ENCODE measurements at regions not wholly inside any gene's neighbourhood (a gene's known extent, or its start where the extent isn't known, plus 50 kb on each side); places are given as distances from the start of the nearest gene placed in this dataset.

DNA sequence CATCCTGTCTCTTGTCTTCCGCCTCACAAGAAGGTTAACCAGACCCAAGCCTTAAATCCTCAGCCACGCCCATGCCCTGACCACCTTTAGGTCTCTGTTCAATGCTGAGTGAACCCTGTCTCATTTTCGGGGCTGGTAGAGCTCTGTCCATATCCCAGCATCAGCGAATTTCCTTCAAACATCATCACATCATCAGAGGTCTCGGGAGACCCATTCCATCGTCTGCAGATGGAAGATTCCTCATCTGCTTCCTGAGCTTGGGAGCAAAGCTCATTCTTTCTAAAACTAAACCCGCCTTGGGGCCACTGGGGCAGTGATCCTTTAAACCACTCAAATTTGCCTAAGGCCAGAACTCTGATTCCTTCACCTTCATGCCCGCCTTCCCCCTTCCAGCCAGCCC, 173.7 kb downstream of the TTC32 start:
- no peak for DNase-seq
- H3K4me3 Mint-ChIP-seq = no peak overlapping the region
- peaks cover 5% of the 10 kb centered on the region for H3K4me1 Mint-ChIP-seq
- no peaks in the 10 kb centered on the region for H3K36me3 Mint-ChIP-seq
- POLR2A ChIA-PET = no interaction called here
- no peak overlapping the region for H3K27ac Mint-ChIP-seq
- H3K9me3 Mint-ChIP-seq = no peaks in the 10 kb centered on the region
- no peaks in the 10 kb centered on the region for H3K27me3 Mint-ChIP-seq
- no peak for ATAC-seq (ENCODE audit: low read depth)

DNA sequence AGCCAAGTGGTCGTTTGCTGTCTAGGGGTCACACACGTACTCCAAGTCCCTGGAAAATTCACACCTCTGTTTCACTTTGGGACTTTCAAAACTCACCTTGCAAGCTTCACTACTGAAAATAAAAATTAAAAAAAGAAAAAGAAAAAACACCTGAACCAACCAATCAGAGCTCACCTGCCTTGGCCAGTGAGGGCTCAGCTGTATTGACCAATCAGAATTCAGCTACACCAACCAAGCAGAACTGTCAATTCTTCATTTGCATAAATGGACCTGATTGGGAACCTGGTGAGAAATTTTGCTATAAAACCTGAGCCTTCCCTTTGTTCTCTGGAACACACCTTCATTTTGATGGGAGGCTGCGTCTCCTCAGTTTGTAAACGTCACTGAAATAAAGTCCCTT, 176.4 kb downstream of the TTC32 start:
- Mint-ChIP-seq H3K27ac (no peak overlapping the region), H3K9me3 (no peaks in the 10 kb centered on the region), H3K36me3 (no peaks in the 10 kb centered on the region), H3K27me3 (no peaks in the 10 kb centered on the region), H3K4me1 (peaks cover 5% of the 10 kb centered on the region), H3K4me3 (no peak overlapping the region)
- ATAC-seq (ENCODE audit: low read depth) (no peak), DNase-seq (no peak)
- POLR2A ChIA-PET = no interaction called here

DNA sequence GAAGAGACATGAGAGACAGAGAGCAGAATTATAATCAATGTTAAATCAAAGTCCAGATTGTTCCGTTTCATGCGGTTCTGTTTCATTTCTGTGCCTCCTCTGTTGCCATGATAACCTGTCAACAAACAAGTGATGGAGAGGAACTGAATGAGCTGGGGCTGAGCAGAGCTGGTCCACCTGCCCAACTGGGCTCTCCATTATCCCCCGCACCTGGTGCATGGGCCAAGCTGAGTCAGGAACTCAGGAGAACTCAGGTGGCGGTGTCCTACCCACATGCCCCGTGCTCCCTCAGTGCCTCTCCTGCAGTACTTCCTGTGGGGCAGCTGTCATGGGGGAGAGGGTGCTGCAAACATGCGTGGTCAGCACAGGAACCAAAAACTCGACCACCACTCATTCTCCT, 178.8 kb downstream of the TTC32 start:
- H3K9me3 Mint-ChIP-seq = no peaks in the 10 kb centered on the region
- DNase-seq = no peak
- H3K4me3 Mint-ChIP-seq = no peak overlapping the region
- ATAC-seq (ENCODE audit: low read depth) = no peak
- H3K36me3 Mint-ChIP-seq = no peaks in the 10 kb centered on the region
- H3K27ac Mint-ChIP-seq = no peak overlapping the region
- H3K4me1 Mint-ChIP-seq = peaks cover 5% of the 10 kb centered on the region
- H3K27me3 Mint-ChIP-seq = no peaks in the 10 kb centered on the region
- POLR2A ChIA-PET = no interaction called here

DNA sequence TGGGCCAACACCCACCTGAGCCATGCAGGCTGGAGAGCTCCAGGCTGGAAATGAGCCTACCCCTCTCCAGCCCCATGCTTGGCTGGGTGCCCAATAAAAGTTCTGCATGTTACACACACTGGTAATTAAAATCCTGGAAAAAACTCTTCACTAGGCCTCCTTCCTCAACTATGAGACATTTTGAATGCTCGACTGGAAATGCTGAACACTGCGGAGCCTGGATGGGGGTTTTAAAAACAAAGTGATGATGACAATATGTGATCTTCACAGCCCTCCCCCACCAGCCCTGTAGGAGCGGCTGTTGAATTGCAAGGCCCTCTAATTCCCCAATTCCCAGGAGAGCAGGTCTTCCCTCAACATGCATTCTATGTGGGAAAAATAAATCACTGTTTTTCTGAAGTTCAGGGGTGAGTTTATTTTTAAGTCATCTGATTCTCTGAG, 179.2 kb downstream of the TTC32 start:
- Mint-ChIP-seq H3K27me3 (no peaks in the 10 kb centered on the region), H3K36me3 (no peaks in the 10 kb centered on the region), H3K4me3 (no peak overlapping the region), H3K27ac (no peak overlapping the region), H3K4me1 (peaks cover 5% of the 10 kb centered on the region), H3K9me3 (no peaks in the 10 kb centered on the region)
- ATAC-seq (ENCODE audit: low read depth) = no peak
- DNase-seq = no peak
- POLR2A ChIA-PET = no interaction called here

DNA sequence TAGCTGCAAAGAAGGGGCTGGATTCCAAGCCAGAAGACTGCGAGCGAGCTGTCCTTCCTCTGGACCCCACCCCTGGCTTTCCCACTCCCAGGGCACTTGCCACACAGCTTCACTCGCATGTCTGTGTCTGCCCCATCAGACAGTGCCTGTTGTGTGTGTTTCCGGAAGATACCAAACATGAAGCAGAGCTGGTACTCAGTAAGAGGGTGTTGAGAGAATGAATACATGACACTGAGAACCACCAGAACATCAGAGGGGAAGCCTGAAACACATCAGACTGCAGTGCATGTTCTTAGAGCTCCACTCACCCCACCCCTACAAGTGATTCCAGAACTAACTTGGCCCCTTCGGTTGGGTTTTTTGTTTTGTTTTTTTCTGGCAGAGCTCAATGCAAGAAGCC, 181.5 kb downstream of the TTC32 start:
- Mint-ChIP-seq H3K4me1 (peaks cover 5% of the 10 kb centered on the region), H3K27ac (no peak overlapping the region), H3K9me3 (no peaks in the 10 kb centered on the region), H3K4me3 (no peak overlapping the region), H3K36me3 (no peaks in the 10 kb centered on the region), H3K27me3 (no peaks in the 10 kb centered on the region)
- DNase-seq (no peak), ATAC-seq (ENCODE audit: low read depth) (no peak)
- POLR2A ChIA-PET = no interaction called here

DNA sequence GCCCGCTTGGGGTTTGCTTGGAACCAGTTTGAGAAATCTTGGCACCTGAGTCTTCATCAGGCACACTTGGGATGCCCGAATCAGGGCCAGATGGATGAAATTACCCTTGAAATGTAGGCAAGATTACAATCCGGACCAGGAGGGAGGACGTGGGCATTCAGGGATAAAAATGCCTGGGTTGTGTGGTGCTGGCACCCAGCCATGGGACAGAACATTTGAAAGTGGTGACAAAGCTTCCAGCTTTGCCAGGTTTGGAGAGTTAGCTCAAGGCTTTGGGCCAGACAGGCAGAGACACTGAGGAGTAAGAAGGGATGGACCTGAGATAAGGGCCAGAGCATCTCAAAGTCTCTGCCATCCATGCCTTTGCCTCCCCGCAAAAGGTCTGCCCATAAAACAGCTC, 182.2 kb downstream of the TTC32 start:
- H3K27me3 Mint-ChIP-seq = no peaks in the 10 kb centered on the region
- no peak for ATAC-seq (ENCODE audit: low read depth)
- POLR2A ChIA-PET = no interaction called here
- H3K9me3 Mint-ChIP-seq = no peaks in the 10 kb centered on the region
- DNase-seq = no peak
- H3K4me3 Mint-ChIP-seq = no peak overlapping the region
- no peak overlapping the region for H3K27ac Mint-ChIP-seq
- peaks cover 5% of the 10 kb centered on the region for H3K4me1 Mint-ChIP-seq
- H3K36me3 Mint-ChIP-seq = no peaks in the 10 kb centered on the region

DNA sequence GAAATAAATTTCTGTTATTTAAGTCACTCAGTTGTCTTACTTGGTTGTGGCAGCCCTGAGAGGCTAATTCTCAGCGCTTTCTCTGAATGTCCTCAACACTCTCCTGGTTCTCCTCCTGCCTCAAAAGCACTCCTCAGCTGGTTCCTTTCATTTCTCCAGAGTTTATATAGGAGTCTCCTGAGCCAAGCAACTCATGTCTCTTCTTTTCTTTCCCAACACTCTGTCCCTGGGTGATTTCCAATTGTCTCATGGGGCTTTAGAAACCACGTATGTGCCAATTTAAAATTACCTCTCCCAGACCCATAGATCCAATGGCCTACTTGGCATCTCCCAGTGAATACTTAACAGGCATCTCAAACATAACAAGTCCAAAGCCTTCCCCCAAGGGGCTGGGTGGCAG, 184.3 kb downstream of the TTC32 start:
- POLR2A ChIA-PET = no interaction called here
- Mint-ChIP-seq H3K9me3 (peaks cover 1% of the 10 kb centered on the region), H3K4me3 (no peak overlapping the region), H3K27ac (no peak overlapping the region), H3K4me1 (no peaks in the 10 kb centered on the region), H3K27me3 (peaks cover 3% of the 10 kb centered on the region), H3K36me3 (no peaks in the 10 kb centered on the region)
- ATAC-seq (ENCODE audit: low read depth) (no peak), DNase-seq (no peak)

DNA sequence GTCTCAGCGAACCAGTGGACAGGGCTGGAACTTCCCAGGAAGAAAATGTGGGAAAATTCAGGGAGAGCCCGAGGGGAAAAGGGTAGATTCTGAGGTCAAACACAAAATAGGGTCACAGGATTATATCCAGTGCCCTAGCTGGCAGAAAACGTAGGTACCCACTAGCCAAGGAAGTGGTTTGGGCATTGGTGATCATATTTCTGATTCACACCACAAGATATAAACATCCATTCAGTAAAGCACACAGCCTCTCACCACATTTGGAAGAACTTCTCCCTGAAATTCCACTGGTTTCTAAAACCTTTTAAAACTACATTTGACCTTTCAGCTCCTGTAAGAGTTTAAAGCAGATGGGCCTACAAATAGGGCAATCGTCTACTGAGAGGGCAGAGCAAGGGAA, 186.9 kb downstream of the TTC32 start:
- ATAC-seq (ENCODE audit: low read depth) (no peak), DNase-seq (no peak)
- Mint-ChIP-seq H3K36me3 (no peaks in the 10 kb centered on the region), H3K4me3 (no peak overlapping the region), H3K27ac (no peak overlapping the region), H3K27me3 (peaks cover 3% of the 10 kb centered on the region), H3K9me3 (peaks cover 1% of the 10 kb centered on the region), H3K4me1 (no peaks in the 10 kb centered on the region)
- POLR2A ChIA-PET = no interaction called here

DNA sequence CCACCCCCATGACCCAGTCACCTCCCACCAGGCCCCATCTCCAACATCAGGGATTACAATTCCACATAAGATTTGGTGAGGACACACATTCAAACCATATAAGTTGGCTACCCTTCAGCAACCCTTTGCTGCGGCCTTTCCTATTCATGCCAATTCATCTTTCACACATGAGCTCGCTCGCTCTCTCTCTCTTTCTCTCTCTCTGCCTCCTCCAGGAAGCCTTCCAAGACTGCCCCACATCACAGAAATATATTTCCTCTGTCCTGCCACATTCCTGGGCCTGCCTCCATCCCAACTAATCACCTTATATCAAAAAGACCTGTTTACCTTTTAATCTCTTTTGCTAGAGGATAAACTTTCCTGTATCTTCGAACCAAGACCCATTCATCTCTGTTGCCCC, 188.9 kb downstream of the TTC32 start:
- POLR2A ChIA-PET = no interaction called here
- DNase-seq (no peak), ATAC-seq (ENCODE audit: low read depth) (no peak)
- peaks cover 6% of the 10 kb centered on the region for H3K27me3 Mint-ChIP-seq
- no peak overlapping the region for H3K4me3 Mint-ChIP-seq
- H3K36me3 Mint-ChIP-seq = no peaks in the 10 kb centered on the region
- H3K27ac Mint-ChIP-seq = no peak overlapping the region
- no peaks in the 10 kb centered on the region for H3K4me1 Mint-ChIP-seq
- H3K9me3 Mint-ChIP-seq = peaks cover 1% of the 10 kb centered on the region

DNA sequence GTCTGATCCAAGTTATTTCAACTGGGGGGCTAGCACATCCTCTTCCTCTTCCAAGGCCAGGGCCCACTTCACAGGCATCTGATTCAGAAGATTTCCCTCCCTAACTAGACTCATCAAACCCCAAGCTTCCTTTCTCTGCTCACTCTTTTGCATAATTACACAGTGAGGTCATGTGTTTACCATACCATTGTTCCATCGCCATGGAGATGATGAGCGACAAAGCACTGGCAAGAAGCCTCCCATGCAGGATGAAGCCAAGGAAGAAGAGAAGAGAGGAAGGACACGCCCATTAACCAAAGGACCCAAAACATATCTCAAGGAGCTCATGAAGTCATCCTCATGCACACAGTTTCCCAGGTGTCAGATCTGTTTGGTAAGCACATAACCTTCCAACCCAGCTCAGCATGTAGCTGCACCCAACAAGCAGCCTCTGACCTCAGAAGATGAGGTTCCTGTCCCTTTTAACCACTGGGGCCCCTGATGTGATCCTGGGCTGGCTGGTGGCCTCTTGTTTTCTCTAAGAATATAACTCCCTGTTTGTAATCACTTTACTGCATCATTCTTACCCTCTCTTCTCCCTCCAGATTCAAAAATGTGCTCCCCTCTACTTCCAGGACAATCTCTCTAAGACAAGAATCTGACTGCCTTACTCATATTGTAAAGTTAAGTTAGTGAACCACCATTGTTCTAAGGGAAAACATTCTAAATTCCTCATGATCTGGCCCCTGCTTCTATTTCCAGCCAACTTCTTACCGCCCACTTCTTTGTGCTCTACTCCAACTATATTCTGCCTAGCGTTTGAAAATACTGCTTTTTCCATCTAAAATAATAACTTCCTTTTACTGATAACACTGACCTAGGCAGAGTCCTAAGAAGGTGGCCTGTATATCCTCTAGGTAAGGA, 190.1 kb downstream of the TTC32 start:
- Mint-ChIP-seq H3K36me3 (no peaks in the 10 kb centered on the region), H3K4me3 (no peak overlapping the region), H3K4me1 (no peaks in the 10 kb centered on the region), H3K27ac (no peak overlapping the region), H3K9me3 (peaks cover 1% of the 10 kb centered on the region), H3K27me3 (peaks cover 7% of the 10 kb centered on the region)
- POLR2A ChIA-PET = no interaction called here
- ATAC-seq (ENCODE audit: low read depth) (no peak), DNase-seq (no peak)

DNA sequence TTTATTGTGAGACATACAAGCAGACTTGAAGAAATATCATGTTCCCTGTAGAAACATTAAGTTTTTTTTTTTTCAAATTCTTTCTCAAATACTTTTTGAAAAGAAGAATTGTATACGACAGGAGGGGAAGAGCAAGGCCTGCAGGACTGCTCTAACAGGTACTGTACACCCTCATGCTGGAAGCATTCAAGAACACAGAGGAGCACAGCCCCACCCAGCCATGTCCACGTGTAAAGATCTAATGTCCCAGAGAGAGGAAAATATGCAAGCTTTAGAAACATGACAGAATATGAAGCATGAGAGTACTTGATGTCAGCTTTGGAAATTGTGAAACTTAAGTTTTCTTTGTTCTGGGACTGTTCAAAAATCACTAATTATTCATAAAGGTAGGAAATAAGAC, 191.6 kb downstream of the TTC32 start:
- Mint-ChIP-seq H3K27me3 (peaks cover 7% of the 10 kb centered on the region), H3K4me1 (no peaks in the 10 kb centered on the region), H3K9me3 (peaks cover 1% of the 10 kb centered on the region), H3K27ac (no peak overlapping the region), H3K36me3 (no peaks in the 10 kb centered on the region), H3K4me3 (no peak overlapping the region)
- DNase-seq (no peak), ATAC-seq (ENCODE audit: low read depth) (no peak)
- POLR2A ChIA-PET = no interaction called here

DNA sequence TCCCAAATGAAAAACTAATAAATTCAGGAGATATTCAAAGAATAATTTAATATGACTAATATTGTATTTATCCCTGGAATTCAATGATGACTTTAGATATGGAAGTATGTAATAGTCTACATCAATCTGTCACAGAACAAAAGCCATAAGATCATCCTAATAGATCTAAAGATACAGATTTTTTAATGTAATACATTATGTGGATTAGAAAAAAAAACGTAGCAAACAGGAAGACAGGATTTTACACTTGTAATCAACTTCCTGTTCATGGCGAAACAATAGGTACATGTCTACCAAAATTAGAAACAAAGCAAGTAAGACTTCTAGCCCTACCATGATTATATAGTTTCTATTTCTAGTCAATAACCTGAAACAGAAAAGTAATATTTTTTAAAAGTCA, 192.2 kb downstream of the TTC32 start:
- DNase-seq (no peak), ATAC-seq (ENCODE audit: low read depth) (no peak)
- H3K9me3 Mint-ChIP-seq = peaks cover 1% of the 10 kb centered on the region
- POLR2A ChIA-PET = no interaction called here
- H3K4me1 Mint-ChIP-seq = no peaks in the 10 kb centered on the region
- no peaks in the 10 kb centered on the region for H3K36me3 Mint-ChIP-seq
- peaks cover 7% of the 10 kb centered on the region for H3K27me3 Mint-ChIP-seq
- H3K4me3 Mint-ChIP-seq = no peak overlapping the region
- H3K27ac Mint-ChIP-seq = no peak overlapping the region

DNA sequence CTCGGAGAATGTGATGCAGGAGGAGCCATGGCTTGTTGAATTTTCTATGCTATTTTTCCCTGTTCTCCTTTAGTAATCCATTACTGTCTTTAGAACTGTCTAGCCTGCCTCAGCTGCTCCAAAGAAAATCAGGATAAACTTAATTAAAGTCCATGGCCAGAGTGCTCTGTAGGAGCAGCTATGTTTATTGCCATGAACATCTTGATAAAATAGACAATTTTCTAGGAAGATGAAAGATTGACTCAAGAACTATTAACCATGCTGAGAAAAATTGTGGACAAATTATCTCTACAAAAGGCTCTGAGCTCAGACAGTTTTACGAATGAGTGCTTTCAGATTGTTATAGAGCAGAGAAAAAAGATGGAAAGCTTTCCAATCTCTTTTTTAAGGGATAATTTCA, 193.0 kb downstream of the TTC32 start:
- Mint-ChIP-seq H3K36me3 (no peaks in the 10 kb centered on the region), H3K9me3 (peaks cover 1% of the 10 kb centered on the region), H3K4me1 (no peaks in the 10 kb centered on the region), H3K27ac (no peak overlapping the region), H3K27me3 (peaks cover 7% of the 10 kb centered on the region), H3K4me3 (no peak overlapping the region)
- ATAC-seq (ENCODE audit: low read depth) (no peak), DNase-seq (no peak)
- POLR2A ChIA-PET = no interaction called here

DNA sequence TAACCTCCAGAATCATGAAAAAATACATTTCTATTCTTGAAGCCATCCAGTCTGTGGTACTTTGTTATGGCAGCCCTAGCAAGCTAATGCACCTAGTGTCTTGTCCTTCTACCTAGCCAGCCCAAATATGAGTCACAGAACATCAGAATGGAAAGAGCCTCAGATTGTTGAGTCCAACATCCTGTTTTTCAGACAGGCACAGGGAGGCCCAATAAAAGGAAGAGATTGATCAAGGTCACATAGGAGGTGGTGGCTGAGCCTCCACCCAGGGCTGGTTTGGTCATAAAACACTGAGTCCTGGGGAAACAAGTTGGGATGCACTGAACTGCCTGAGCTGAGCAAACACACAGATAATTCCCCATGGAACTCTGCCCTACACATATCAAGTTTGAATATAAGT, 195.5 kb downstream of the TTC32 start:
- Mint-ChIP-seq H3K27ac (no peak overlapping the region), H3K27me3 (peaks cover 4% of the 10 kb centered on the region), H3K4me3 (no peak overlapping the region), H3K9me3 (no peaks in the 10 kb centered on the region), H3K36me3 (no peaks in the 10 kb centered on the region), H3K4me1 (no peaks in the 10 kb centered on the region)
- POLR2A ChIA-PET = no interaction called here
- DNase-seq (no peak), ATAC-seq (ENCODE audit: low read depth) (no peak)

DNA sequence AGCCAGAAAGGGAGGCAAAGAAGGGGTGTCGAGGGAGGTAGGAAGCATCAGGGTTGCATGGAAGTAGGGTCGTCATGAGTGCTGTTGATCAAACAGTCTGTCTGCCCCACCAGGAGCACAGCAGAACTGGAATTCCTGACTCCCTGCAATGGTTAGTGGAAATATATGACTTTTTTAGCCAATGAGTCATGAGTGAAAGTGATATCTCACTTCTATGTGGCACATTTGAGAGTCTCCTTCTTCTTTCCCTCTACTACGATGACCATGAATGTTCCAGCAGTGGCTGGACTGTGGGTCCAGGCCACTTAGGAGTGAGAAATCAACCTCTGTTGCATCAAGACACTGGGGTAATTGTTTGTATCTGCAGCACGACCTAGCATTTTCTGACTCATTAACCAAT, 199.5 kb downstream of the TTC32 start:
- DNase-seq = no peak
- Mint-ChIP-seq H3K36me3 (no peaks in the 10 kb centered on the region), H3K27me3 (no peaks in the 10 kb centered on the region), H3K9me3 (peaks cover 3% of the 10 kb centered on the region), H3K4me1 (no peaks in the 10 kb centered on the region), H3K27ac (no peak overlapping the region), H3K4me3 (no peak overlapping the region)
- POLR2A ChIA-PET = no interaction called here
- ATAC-seq (ENCODE audit: low read depth) = no peak
